ENCODE measurements at regions not wholly inside any gene's neighbourhood (a gene's known extent, or its start where the extent isn't known, plus 50 kb on each side); places are given as distances from the start of the nearest gene placed in this dataset.
"Not testable (repeated sequence)": the region's sequence is repeated elsewhere in the genome, so short reads cannot be mapped to it uniquely, and the experiment has no call there.

DNA sequence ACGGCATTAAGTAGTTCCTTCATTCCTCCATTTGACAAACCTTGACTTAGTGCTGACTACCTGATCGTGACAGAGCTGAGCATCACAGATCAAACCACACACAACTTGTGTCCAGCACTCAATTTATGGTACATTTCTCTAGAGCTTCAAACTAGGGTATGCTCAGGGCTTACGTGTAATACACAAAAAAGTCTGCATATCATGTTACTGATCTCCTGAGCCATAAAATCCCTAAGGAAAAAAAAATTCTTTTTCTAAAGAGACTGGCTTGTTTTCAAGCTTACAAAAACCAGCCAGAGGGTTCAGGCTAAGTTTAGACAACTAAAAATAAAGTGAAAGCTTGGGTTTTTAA lies 88.0 kb upstream of the ALKAL2 start:
- no peak for DNase-seq (ENCODE audit: low read depth)

DNA sequence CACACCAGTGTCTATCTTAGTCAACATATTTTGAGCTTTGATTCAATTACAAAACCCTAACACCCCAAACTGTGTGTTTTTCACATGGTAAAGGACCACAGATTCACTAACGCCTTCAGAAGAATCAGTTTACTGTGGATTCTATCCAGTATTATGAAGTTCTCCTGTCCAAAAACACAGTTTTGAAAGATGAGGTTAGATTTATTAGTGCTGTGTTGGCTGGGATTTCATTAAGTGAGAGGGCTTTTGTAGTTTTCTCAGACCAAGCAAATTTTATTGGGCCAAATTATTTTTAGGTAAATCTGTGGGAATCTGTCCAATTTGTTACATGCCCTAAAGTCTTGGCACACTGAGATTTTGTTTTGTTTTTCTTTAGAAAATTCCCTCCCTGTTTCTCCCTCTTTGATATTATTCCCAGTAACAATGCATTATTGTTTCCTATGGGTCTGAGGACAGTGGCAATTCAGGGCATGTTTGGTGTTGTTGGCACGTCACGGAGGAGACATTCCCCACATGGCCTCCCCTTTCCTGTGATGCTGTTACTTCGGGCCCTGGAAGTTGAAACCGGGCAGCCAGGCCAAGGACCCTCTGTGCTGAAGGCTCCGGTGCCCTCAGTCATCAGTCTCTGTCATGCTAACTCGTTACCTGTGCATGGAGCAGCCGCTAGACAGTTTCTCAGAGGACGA lies 87.5 kb upstream of the ALKAL2 start:
- DNase-seq (ENCODE audit: low read depth) = no peak

DNA sequence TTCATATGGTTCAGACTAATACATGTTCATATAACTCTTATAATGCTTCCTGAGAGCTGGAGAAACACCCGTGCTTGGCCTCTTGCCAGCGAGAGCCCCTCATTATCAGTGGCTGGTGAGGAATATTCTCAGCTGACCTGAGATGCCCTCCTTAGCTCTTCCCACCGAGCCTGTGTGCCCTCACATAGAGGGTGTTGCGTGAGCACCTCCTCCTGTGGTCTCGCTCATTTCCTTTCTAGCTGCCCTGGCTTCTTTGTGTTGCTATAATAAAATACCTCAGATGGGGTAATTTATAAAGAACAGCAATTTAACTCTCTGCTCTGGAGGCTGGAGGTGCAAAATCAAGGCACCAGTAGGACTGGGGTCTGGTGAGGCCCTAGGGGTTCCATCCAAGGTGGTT lies 80.5 kb upstream of the ALKAL2 start:
- DNase-seq (ENCODE audit: low read depth) = no peak

DNA sequence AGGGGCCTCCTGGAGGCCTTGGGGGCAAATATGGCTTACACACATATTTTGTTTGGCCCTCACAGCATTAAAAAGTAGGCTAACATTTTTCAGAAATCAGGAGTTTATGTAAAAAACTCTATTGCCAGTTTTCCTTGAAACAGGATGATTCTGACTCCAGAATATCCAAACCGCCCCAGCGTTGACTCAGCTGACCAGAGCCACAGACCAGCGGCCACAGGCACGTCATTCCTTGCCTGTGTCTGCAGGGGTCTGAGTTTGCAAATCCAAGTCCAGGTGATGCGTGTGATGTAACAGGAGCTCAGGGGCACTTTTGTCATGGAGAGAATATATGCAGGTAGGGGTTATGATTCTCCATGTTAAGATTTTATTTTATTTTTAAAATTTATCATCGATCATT lies 79.4 kb upstream of the ALKAL2 start:
- no peak for DNase-seq (ENCODE audit: low read depth)

DNA sequence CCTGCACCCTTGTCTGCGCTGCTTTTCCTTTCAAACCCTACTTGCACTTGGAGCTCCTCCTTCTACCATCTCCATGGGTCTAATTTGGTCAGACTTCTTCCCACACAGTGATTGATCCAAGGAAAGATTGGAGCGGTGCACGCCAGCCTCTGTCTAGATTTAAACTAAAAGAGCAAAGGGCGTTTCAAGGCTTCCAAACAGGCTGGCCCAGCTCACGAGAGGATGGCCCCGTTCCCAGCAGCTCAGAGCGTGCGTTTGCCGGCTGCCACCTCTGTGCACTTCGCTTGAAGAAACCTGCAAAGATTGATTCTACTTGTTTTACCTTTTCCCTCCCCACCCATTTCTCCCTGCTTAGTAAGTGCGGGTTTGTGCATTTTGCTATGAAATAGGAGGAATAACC lies 78.8 kb upstream of the ALKAL2 start:
- DNase-seq (ENCODE audit: low read depth) = no peak

DNA sequence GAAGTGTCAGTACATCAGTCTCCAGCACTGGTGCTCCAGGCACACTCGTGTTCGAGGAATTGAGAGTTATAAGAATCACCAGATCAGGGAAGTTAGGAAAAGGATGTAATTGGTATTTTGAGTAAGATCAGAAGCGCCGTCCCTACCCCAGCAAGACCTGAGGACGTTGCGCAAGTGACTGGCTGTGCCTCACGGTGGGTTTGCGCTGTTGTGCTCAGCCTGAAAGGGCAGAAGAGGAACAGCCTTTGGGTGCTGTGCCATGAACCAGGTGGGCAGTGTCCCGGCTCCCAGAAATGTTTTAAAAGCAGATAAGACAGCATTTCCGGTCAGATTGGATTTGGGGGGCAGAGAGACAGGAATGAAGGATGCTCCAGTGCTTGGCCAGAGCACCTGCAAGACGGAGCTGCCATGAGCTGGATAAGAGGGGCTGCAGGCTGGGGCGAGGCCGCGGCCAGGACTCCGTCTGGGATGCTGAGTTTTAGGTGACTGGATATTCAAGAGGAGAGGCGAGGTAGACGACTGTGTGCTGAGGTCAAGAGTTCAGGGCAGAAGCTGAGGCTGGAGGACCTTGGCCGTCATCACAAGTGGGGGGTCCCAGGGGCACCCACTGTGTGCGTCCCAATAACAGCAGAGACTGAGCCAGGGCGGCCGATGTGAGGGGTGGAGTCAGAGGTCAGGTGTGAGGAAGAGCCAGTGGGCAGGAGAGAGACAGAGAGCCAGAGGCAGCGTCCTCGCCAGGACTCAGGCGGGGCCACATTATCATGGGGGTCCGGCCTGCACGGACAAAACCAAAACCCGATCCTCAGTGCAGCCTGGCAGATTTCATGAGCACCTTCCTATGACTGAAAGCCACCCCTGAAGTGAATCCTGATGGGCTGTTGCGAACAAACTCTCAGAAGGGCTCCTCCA lies 77.7 kb upstream of the ALKAL2 start:
- DNase-seq (ENCODE audit: low read depth) = no peak

DNA sequence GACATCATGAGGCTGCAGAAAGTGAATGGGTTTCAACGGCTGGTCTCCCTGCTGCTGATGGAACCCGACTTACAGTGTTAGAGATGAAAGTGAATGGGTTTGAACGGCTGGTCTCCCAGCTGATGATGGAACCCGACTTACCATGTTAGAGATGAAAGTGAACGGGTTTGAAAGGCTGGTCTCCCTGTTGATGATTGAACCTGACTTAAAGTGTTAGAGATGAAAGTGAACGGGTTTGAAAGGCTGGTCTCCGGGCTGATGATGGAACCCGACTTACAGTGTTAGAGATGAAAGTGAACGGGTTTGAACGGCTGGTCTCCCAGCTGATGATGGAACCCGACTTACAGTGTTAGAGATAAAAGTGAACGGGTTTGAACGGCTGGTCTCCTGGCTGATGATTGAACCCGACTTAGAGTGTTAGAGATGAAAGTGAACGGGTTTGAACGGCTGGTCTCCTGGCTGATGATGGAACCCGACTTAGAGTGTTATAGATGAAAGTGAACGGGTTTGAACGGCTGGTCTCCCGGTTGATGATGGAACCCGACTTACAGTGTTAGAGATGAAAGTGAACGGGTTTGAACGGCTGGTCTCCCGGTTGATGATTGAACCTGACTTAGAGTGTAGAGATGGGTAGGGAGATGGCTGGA lies 76.1 kb upstream of the ALKAL2 start:
- no peak for DNase-seq (ENCODE audit: low read depth)

DNA sequence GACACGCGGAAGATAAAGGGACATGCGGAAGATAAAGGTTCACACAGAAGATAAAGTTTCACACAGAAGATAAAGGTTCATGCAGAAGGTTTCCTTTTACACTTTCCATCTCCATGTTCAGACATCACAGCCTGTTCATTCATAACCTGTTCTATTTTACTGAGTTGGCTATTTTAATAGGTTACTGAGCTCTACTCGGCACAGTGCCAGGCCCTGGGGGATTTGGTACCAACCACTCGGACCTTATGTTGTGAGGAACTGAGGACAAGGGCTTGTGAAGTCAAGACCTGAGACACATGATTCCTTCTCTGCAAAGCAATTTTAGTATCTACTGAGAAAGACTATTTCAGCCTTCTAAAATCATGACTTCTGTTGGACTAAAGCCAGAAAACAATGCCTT lies 75.0 kb upstream of the ALKAL2 start:
- DNase-seq (ENCODE audit: low read depth) = no peak

DNA sequence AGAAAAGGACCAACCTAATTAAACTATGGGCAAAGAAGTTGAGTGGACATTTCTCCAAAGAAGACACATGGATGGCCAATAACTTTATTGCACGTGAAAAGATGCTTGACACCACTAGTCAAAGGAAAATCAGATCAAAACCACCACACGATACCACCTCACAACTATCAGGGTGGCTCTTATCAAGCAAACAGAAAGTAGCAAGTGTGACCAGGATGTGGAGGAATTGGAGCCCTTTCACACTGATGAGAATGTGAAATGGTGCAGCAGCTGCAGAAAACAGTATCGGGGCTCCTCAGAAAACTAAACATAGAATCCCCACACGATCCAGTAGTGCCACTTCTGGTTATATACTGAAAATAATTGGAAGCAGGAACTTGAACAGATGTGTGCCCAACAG lies 72.2 kb upstream of the ALKAL2 start:
- DNase-seq (ENCODE audit: low read depth) = no peak

DNA sequence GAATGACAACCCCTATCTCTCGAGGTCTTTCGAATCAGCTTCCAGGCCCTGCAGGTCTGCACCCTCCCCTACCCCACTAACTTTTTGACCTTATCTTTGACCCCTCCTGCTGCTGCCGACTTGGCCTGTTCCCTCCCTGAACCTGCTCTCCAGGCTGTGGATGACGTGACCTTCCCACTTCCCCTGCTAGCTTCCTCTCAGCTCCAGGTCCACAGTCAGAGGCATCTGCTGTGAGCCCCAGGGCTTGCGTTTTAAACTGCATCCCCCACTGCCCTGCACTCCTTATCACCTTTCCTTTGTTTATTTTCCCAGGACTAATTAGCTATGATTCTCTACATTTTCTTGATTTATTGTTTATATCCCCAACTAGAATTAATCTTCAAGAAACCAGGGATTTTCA lies 71.2 kb upstream of the ALKAL2 start:
- DNase-seq (ENCODE audit: low read depth) = no peak

DNA sequence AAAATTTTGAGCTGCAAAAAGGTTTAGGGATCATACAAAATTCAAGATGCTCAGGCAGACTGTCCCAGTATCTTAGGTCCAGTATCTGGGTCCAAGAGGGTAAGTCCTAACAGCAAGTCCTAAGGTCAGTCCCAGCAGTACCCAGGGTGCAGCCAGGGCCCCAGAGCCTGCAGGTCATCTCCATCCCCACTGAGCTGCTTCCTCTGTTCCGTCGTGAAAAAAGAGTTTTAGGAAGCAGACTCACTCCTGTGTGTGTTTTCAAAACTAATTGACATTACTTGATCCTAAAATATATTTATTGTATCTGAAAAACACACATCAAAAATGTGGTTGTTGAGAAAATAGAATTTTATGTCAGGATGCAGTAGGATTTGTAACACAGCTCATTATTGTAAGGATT lies 69.9 kb upstream of the ALKAL2 start:
- no peak for DNase-seq (ENCODE audit: low read depth)

DNA sequence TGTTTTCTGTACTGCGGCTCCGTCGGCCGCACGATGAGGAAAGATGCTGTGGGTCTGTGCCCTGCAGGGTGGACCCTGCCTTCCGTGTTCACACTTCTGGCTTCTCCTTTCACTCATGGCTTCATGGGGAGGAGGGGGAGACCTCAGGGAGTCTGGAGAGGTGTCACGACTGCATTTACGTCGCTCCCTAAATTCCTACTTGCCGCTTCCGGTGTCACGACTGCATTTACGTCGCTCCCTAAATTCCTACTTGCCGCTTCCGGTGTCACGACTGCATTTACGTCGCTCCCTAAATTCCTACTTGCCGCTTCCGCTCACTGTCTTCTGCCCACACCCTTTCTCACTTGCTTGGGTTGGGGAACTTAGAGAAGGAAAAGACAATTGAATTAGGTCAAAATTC lies 68.4 kb upstream of the ALKAL2 start:
- DNase-seq (ENCODE audit: low read depth) = not testable (repeated sequence)

DNA sequence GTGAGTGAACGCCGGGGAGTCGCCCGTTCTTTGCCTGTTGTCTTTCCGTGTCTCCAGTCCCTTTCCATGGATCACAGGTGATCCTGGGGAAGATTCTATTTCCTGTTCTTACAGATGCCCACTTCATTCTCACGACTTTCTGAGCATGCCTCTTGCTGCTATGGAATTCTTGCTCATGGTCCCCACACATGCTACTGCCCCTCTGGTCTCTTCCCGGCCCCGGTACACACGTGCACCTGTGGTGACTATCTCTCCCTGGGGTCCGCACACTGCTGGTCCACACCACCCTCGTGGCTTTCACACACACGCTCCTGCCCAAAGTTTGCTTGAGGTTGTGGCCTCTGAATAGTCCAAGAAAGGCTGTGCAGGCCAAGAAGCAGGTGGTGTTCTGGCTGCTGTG lies 67.9 kb upstream of the ALKAL2 start:
- DNase-seq (ENCODE audit: low read depth) = no peak

DNA sequence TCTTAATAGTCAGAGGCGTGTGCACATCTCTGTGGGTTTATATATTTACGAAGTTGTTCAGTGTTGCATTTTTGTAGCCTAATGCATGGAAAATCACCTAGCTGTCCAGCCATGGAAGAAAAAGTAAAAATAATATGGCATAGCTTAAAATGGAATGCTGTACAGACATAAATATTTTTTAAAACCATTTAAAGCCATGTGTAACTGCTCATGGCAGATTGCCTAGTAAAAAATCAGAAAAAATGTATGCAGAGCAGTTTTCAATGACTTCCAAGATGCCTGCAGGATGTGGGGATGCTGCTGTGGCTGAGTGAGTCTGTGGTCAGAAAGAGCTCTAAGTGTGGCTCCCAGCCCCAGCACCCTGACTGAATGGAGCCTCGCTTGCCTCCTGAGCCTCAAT lies 64.8 kb upstream of the ALKAL2 start:
- DNase-seq (ENCODE audit: low read depth) = no peak

DNA sequence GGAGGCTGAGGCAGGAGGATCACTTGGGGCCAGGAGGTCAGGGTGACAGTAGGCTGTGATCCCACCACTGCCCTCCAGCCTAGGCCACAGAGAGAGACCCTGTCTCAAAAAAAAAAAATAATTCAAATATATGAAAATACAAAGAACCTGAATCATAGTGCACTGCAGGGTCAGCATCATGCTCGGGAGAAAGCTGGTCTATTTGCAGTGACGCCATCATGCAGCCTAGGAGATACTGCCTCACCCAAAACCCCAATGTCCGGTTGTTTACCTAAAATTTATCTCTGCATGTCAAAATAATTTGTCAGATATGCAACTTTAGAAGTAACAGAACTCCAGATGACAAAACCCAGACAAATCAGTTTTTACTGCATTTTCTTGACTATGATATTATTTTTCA lies 61.5 kb upstream of the ALKAL2 start:
- no peak for DNase-seq (ENCODE audit: low read depth)

DNA sequence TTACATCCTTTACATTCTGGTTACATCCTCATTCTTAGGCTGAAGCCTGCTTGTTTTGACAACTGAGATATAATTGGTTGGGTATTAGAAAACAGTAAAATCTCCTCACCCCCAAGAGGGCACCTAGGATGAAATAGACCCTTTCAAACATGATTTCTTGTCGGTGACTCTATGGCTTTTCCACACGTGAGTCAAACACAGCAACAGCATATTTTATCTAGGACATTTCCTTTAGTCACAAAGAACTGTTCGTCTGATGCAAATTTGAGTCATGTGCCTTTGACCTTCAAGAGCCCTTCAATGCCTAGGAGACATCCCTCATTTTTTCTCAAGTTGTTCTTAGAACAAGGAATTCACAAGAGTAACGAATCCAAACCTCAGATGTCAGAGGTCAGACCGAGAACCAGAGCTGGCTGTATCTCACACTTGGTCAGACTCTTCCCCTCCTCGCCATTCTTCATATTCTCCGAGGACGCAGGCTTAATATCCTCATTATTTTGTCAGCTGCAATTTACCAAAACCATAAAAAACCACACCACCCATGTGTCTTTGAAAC lies 60.5 kb upstream of the ALKAL2 start:
- no peak for DNase-seq (ENCODE audit: low read depth)

DNA sequence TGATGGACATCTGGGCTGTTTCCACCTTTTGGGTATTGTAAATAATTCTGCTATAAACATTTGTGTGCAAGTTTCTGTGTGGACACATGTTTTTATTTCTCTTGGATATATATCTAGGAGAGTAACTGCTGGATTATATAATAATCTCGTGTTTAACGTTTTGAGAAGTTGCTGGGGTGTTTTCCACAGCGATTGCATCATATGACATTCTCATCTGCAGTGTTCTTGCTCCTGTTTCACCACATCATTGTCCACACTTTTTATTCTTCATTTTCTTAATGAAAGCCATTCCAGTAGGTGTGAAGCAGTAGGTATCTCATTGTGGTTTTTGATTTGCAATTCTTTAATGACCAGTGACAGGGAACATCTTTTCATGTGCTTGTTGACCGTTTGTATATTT lies 56.9 kb upstream of the ALKAL2 start:
- DNase-seq (ENCODE audit: low read depth) = no peak

DNA sequence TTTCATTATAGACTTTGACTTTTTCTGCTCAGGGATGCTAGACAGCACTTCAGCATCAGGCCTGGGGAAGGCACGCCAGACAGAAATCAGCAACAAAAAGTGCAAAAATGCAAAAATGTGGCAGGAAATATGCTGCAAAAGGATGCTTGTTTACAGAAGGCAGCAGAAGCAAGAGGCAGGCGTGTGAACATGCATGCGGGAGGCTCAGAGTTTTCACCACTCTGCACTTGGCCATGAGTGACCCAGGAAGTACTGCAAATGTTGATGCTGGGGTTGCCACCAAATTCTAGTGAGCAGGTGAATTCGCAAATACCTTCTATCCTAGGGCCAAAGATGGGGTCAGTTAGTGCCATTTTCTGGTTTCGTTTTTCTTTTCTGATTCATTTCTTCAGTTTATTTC lies 55.5 kb upstream of the ALKAL2 start:
- no peak for DNase-seq (ENCODE audit: low read depth)

DNA sequence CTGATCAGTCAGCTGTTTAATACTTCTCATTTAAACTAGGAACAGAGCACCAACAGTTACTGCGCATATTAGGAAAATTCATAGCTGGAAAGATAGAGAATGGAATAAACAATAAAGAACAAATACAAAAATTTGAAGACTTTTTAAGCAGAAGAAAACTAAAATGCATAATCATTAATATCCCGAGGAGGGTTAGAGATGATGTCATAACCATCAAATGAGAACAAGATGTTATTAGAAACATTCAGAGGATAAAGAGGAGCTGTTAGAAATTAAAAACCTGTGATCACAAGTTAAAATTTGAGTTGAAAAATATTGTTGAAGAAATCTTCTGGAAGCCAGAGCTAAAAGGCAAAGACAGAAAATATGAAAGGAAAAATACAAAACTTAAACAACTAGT lies 54.0 kb upstream of the ALKAL2 start:
- DNase-seq (ENCODE audit: low read depth) = no peak

DNA sequence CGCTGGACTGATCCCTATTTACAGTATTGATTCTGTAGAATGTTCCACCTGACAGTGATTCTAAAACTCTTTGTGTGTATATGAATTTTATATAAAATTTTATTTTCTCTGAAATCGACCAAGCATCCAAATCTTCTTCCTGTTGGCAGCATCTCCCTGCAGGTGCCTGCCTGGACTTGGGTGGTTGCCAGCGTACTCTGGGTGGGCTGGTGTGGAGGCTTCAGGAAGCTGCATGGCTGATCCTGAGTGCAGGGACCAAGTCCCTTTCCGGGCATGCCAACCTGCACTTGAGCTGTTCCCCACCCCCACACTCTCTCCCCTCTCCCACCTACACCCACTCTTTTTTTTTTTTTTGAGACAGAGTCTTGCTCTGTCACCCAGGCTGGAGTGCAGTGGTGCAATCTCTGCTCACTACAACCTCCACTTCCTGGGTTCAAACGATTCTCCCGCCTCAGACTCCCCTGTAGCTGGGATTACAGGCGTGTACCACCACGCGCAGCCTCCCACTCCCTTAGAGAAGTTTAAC lies 53.2 kb upstream of the ALKAL2 start:
- DNase-seq (ENCODE audit: low read depth) = no peak

Measured in T follicular helper cell (primary cell).